ENCODE measurements at regions not wholly inside any gene's neighbourhood (a gene's known extent, or its start where the extent isn't known, plus 50 kb on each side); places are given as distances from the start of the nearest gene placed in this dataset.
"Not testable (repeated sequence)": the region's sequence is repeated elsewhere in the genome, so short reads cannot be mapped to it uniquely, and the experiment has no call there.

GRCh38 chr6:144377586-144378210 is 92.6 kb downstream of the UTRN start:
- Histone ChIP-seq H3K9me3 (ENCODE audit: low read depth, low read length, poor library complexity, severe bottlenecking) (peaks cover 7% of the 10 kb centered on the region), H3K36me3 (ENCODE audit: insufficient read depth, low read length, poor library complexity, severe bottlenecking) (no peaks in the 10 kb centered on the region), H3K4me3 (ENCODE audit: low read depth, low read length, poor library complexity, severe bottlenecking) (no peak overlapping the region), H3K27ac (ENCODE audit: low read depth, low read length, poor library complexity, severe bottlenecking) (no peak overlapping the region), H3K4me1 (ENCODE audit: insufficient read depth, low read length, poor library complexity, severe bottlenecking) (peaks cover 2% of the 10 kb centered on the region), H3K27me3 (replicated peaks; ENCODE audit: insufficient read depth, low read depth, low read length, poor library complexity) (no peaks in the 10 kb centered on the region)
- intact Hi-C loops (cut with micrococcal nuclease; ENCODE audit: unreplicated experiment): no loop called here
- CTCF ChIA-PET: no interaction called here
- BruUV-seq (replicated peaks): no TSS peak
- DNase-seq (ENCODE audit: low spot score): no peak
- POLR2A ChIA-PET (ENCODE audit: low non-redundant PET): no interaction called here
- no peak for TF ChIP-seq CTCF (conservative IDR thresholded peaks at IDR 0.05; ENCODE audit: low read depth, low read length)
- no peak for TF ChIP-seq EZH2 (IDR thresholded peaks at IDR 0.05; ENCODE audit: borderline replicate concordance, low read depth, low read length, poor library complexity, severe bottlenecking)

- TF ChIP-seq EZH2 (IDR thresholded peaks at IDR 0.05; ENCODE audit: borderline replicate concordance, low read depth, low read length, poor library complexity, severe bottlenecking) (no peak), CTCF (conservative IDR thresholded peaks at IDR 0.05; ENCODE audit: low read depth, low read length) (no peak)
- Histone ChIP-seq H3K27ac (ENCODE audit: low read depth, low read length, poor library complexity, severe bottlenecking) (no peak overlapping the region), H3K27me3 (replicated peaks; ENCODE audit: insufficient read depth, low read depth, low read length, poor library complexity) (no peaks in the 10 kb centered on the region), H3K36me3 (ENCODE audit: insufficient read depth, low read length, poor library complexity, severe bottlenecking) (no peaks in the 10 kb centered on the region), H3K4me1 (ENCODE audit: insufficient read depth, low read length, poor library complexity, severe bottlenecking) (peaks cover 2% of the 10 kb centered on the region), H3K4me3 (ENCODE audit: low read depth, low read length, poor library complexity, severe bottlenecking) (no peak overlapping the region), H3K9me3 (ENCODE audit: low read depth, low read length, poor library complexity, severe bottlenecking) (peaks cover 7% of the 10 kb centered on the region)
- CTCF ChIA-PET: no interaction called here
- POLR2A ChIA-PET (ENCODE audit: low non-redundant PET): no interaction called here
- no peak for DNase-seq (ENCODE audit: low spot score)
- BruUV-seq (replicated peaks): no TSS peak
- intact Hi-C loops (cut with micrococcal nuclease; ENCODE audit: unreplicated experiment): no loop called here
Measured at GRCh38 chr6:144378437-144378836, 93.3 kb downstream of the UTRN start.

- intact Hi-C loops (cut with micrococcal nuclease; ENCODE audit: unreplicated experiment): no loop called here
- no peaks in the 10 kb centered on the region for H3K36me3 ChIP-seq (ENCODE audit: insufficient read depth, low read length, poor library complexity, severe bottlenecking)
- CTCF ChIA-PET: interaction anchor here (0.5 kb wide), 1 partner anchor 1231 kb away, joined by 5 read pairs; no protein-coding TSS in a partner anchor
Measured at GRCh38 chr6:144379356-144379755, 94.2 kb downstream of the UTRN start.

GRCh38 chr6:144381499-144381898 is 96.4 kb downstream of the UTRN start:
- H3K9me3 ChIP-seq (ENCODE audit: low read depth, low read length, poor library complexity, severe bottlenecking); intact Hi-C loops (cut with micrococcal nuclease; ENCODE audit: unreplicated experiment); POLR2A ChIA-PET (ENCODE audit: low non-redundant PET); H3K27me3 ChIP-seq (replicated peaks; ENCODE audit: insufficient read depth, low read depth, low read length, poor library complexity); H3K27ac ChIP-seq (ENCODE audit: low read depth, low read length, poor library complexity, severe bottlenecking); DNase-seq (ENCODE audit: low spot score); CTCF ChIA-PET; H3K4me1 ChIP-seq (ENCODE audit: insufficient read depth, low read length, poor library complexity, severe bottlenecking); H3K4me3 ChIP-seq (ENCODE audit: low read depth, low read length, poor library complexity, severe bottlenecking); BruUV-seq (replicated peaks); H3K36me3 ChIP-seq (ENCODE audit: insufficient read depth, low read length, poor library complexity, severe bottlenecking): not testable (repeated sequence)

More at GRCh38 chr6:144379356-144379755, 94.2 kb downstream of the UTRN start:
- no peak overlapping the region for H3K4me3 ChIP-seq (ENCODE audit: low read depth, low read length, poor library complexity, severe bottlenecking)
- peaks cover 7% of the 10 kb centered on the region for H3K9me3 ChIP-seq (ENCODE audit: low read depth, low read length, poor library complexity, severe bottlenecking)
- BruUV-seq (replicated peaks): no TSS peak
- TF ChIP-seq CTCF (conservative IDR thresholded peaks at IDR 0.05; ENCODE audit: low read depth, low read length): no peak
- TF ChIP-seq EZH2 (IDR thresholded peaks at IDR 0.05; ENCODE audit: borderline replicate concordance, low read depth, low read length, poor library complexity, severe bottlenecking): no peak
- POLR2A ChIA-PET (ENCODE audit: low non-redundant PET): interaction anchor here (0.6 kb wide), 1 partner anchor 30 kb away, joined by 11 read pairs; no protein-coding TSS in a partner anchor
- H3K4me1 ChIP-seq (ENCODE audit: insufficient read depth, low read length, poor library complexity, severe bottlenecking): peaks cover 2% of the 10 kb centered on the region
- H3K27ac ChIP-seq (ENCODE audit: low read depth, low read length, poor library complexity, severe bottlenecking): no peak overlapping the region
- peak; percentile 66 for DNase-seq (ENCODE audit: low spot score)
- H3K27me3 ChIP-seq (replicated peaks; ENCODE audit: insufficient read depth, low read depth, low read length, poor library complexity): no peaks in the 10 kb centered on the region
